ENCODE measurements at regions not wholly inside any gene's neighbourhood (a gene's known extent, or its start where the extent isn't known, plus 50 kb on each side); places are given as distances from the start of the nearest gene placed in this dataset.
"Not testable (repeated sequence)": the region's sequence is repeated elsewhere in the genome, so short reads cannot be mapped to it uniquely, and the experiment has no call there.

- TF ChIP-seq CTCF, POLR2A (IDR thresholded peaks at IDR 0.05): not testable (repeated sequence)
Observed at GRCh38 chr1:157254183-157254582, 116.0 kb upstream of the ETV3 start.
